WTC11 (cell line): ENCODE measurements at regions not wholly inside any gene's neighbourhood (a gene's known extent, or its start where the extent isn't known, plus 50 kb on each side); places are given as distances from the start of the nearest gene placed in this dataset.
"Not testable (repeated sequence)": the region's sequence is repeated elsewhere in the genome, so short reads cannot be mapped to it uniquely, and the experiment has no call there.

Experiments used
- ATAC-seq: fragments of 200-7000 bp; cut with Tn5 transposase; 2 replicates; pipeline ENCODE4 v1.10.0; 2021; ENCODE audit warnings: mild to moderate bottlenecking, moderate library complexity
- CTCF ChIA-PET: fragments of 300-600 bp; sonication (Branson Sonifier 250); formaldehyde crosslinking; loops from one replicate; lab custom pipeline; 2021; ENCODE audit warnings: antibody characterized with exemption; lab: Charles Lee
- POLR2A ChIA-PET: fragments of 350-600 bp; sonication (Branson Sonifier 250); formaldehyde crosslinking; loops from one replicate; lab custom pipeline; 2021; ENCODE audit warnings: antibody characterized with exemption; lab: Charles Lee
- DNase-seq: peaks from one replicate; pipeline ENCODE4 v3.0.0; 2021; ENCODE audit warnings: low spot score
- H3K27ac Mint-ChIP-seq: 2 replicates; pipeline ENCODE4 v1.8.0; 2021; ENCODE audit warnings: mixed read lengths
- H3K27me3 Mint-ChIP-seq: 2 replicates; pipeline ENCODE4 v1.8.0; 2021; ENCODE audit warnings: low read depth, mild to moderate bottlenecking, moderate library complexity, mixed read lengths
- H3K36me3 Mint-ChIP-seq: 2 replicates; pipeline ENCODE4 v1.8.0; 2021; ENCODE audit warnings: mixed read lengths
- H3K4me1 Mint-ChIP-seq: 2 replicates; pipeline ENCODE4 v1.8.0; 2022; ENCODE audit warnings: mixed read lengths
- H3K4me3 Mint-ChIP-seq: 2 replicates; pipeline ENCODE4 v1.8.0; 2021; ENCODE audit warnings: mild to moderate bottlenecking, moderate library complexity, mixed read lengths
- H3K9me3 Mint-ChIP-seq: 2 replicates; pipeline ENCODE4 v1.8.0; 2021; ENCODE audit warnings: mixed read lengths
- AFF4 ChIP-seq: sonication (generic); formaldehyde crosslinking; IDR thresholded peaks from 2 replicates; pipeline ENCODE4 v1.8.1; 2023; ENCODE audit warnings: mild to moderate bottlenecking, missing genetic modification reagents, borderline replicate concordance
- ATF6 ChIP-seq: sonication (generic); formaldehyde crosslinking; IDR thresholded peaks from 2 replicates; pipeline ENCODE4 v1.8.1; 2023; ENCODE audit warnings: mild to moderate bottlenecking, missing genetic modification reagents
- E2F1 ChIP-seq: sonication (generic); formaldehyde crosslinking; IDR thresholded peaks from 2 replicates; pipeline ENCODE4 v1.8.0; 2022; ENCODE audit warnings: mild to moderate bottlenecking, missing genetic modification reagents
- E2F5 ChIP-seq: sonication (generic); formaldehyde crosslinking; IDR thresholded peaks from 2 replicates; pipeline ENCODE4 v1.8.1; 2022; ENCODE audit warnings: mild to moderate bottlenecking, moderate library complexity, missing genetic modification reagents
- ELF4 ChIP-seq: sonication (generic); formaldehyde crosslinking; IDR thresholded peaks from 2 replicates; pipeline ENCODE4 v1.8.1; 2022; ENCODE audit warnings: low read depth, mild to moderate bottlenecking, moderate library complexity, missing genetic modification reagents
- ESRRA ChIP-seq: sonication (generic); formaldehyde crosslinking; IDR thresholded peaks from 2 replicates; pipeline ENCODE4 v1.8.1; 2022; ENCODE audit warnings: mild to moderate bottlenecking, missing genetic modification reagents, borderline replicate concordance
- KAT7 ChIP-seq: sonication (generic); formaldehyde crosslinking; IDR thresholded peaks from 2 replicates; pipeline ENCODE4 v1.8.1; 2023; ENCODE audit warnings: missing genetic modification reagents, mild to moderate bottlenecking, borderline replicate concordance
- NR2C2 ChIP-seq: sonication (generic); formaldehyde crosslinking; IDR thresholded peaks from 2 replicates; pipeline ENCODE4 v1.8.0; 2022; ENCODE audit warnings: mild to moderate bottlenecking, missing genetic modification reagents
- PRDM15 ChIP-seq: sonication (generic); formaldehyde crosslinking; IDR thresholded peaks from 2 replicates; pipeline ENCODE4 v1.8.0; 2022; ENCODE audit warnings: missing genetic modification reagents
- RELA ChIP-seq: sonication (generic); formaldehyde crosslinking; IDR thresholded peaks from 2 replicates; pipeline ENCODE4 v1.8.1; 2022; ENCODE audit warnings: missing genetic modification reagents, mild to moderate bottlenecking, borderline replicate concordance
- SMAD3 ChIP-seq: sonication (generic); formaldehyde crosslinking; IDR thresholded peaks from 2 replicates; pipeline ENCODE4 v1.8.0; 2022; ENCODE audit warnings: missing genetic modification reagents, mild to moderate bottlenecking, borderline replicate concordance
- SOX15 ChIP-seq: fragments of 250-450 bp; sonication (Bioruptor Pico); IDR thresholded peaks from 2 replicates; pipeline ENCODE4 v1.9.0; 2021; ENCODE audit warnings: mild to moderate bottlenecking
- TCF7 ChIP-seq: sonication (generic); formaldehyde crosslinking; IDR thresholded peaks from 2 replicates; pipeline ENCODE4 v1.8.0; 2022; ENCODE audit warnings: mild to moderate bottlenecking, low read depth, missing genetic modification reagents, moderate library complexity
- TEAD1 ChIP-seq: sonication (generic); formaldehyde crosslinking; IDR thresholded peaks from 2 replicates; pipeline ENCODE4 v1.8.0; 2022; ENCODE audit warnings: mild to moderate bottlenecking, missing genetic modification reagents
- USF2 ChIP-seq: sonication (generic); formaldehyde crosslinking; IDR thresholded peaks from 2 replicates; pipeline ENCODE4 v1.8.1; 2023; ENCODE audit warnings: mild to moderate bottlenecking, missing genetic modification reagents, moderate library complexity
- ZSCAN18 ChIP-seq: fragments of 250-450 bp; sonication (Bioruptor Pico); IDR thresholded peaks from 2 replicates; pipeline ENCODE4 v2.1.2; 2022; ENCODE audit warnings: mild to moderate bottlenecking, moderate library complexity

GRCh38 chr6:68196645-68197044, 438.4 kb upstream of the ADGRB3 start (continued):
- TF ChIP-seq E2F5 (CRISPR knock-in tag) = no peak
- no peak for TF ChIP-seq ESRRA (CRISPR knock-in tag)
- TF ChIP-seq, all 79 proteins: peak for 0

GRCh38 chr6:68195753-68196152, 439.3 kb upstream of the ADGRB3 start:
- ATAC-seq, H3K4me1 Mint-ChIP-seq, H3K27ac Mint-ChIP-seq, DNase-seq, POLR2A ChIA-PET, CTCF ChIA-PET, H3K4me3 Mint-ChIP-seq: not testable (repeated sequence)
- Mint-ChIP-seq H3K27me3 (peaks cover 15% of the 10 kb centered on the region), H3K36me3 (peaks cover 33% of the 10 kb centered on the region), H3K9me3 (peaks cover 62% of the 10 kb centered on the region)

GRCh38 chr6:68194846-68195478, 440.1 kb upstream of the ADGRB3 start:
- POLR2A ChIA-PET = no interaction called here
- Mint-ChIP-seq H3K4me1 (no peaks in the 10 kb centered on the region; the same call in 1 of the 2 replicates), H3K4me3 (no peak overlapping the region), H3K27ac (no peak overlapping the region), H3K36me3 (peaks cover 32% of the 10 kb centered on the region), H3K9me3 (peaks cover 54% of the 10 kb centered on the region), H3K27me3 (peaks cover 15% of the 10 kb centered on the region)
- DNase-seq = no peak
- CTCF ChIA-PET = interaction anchor here (1.2 kb wide), 1 partner anchor 262 kb away, joined by 4 read pairs; no protein-coding TSS in a partner anchor
- no peak for ATAC-seq
- TF ChIP-seq SOX15 (CRISPR knock-in tag) (no peak), ELF4 (CRISPR knock-in tag) (no peak), SMAD3 (no peak), AFF4 (no peak), ATF6 (CRISPR knock-in tag) (no peak), TEAD1 (no peak), KAT7 (CRISPR knock-in tag) (no peak), TCF7 (CRISPR knock-in tag) (no peak), RELA (no peak), ZSCAN18 (CRISPR knock-in tag) (no peak), E2F1 (CRISPR knock-in tag) (no peak), PRDM15 (CRISPR knock-in tag) (no peak), NR2C2 (CRISPR knock-in tag) (no peak), USF2 (no peak), ESRRA (CRISPR knock-in tag) (no peak), E2F5 (CRISPR knock-in tag) (no peak)
